IMR-90 (cell line): ENCODE measurements at regions not wholly inside any gene's neighbourhood (a gene's known extent, or its start where the extent isn't known, plus 50 kb on each side); places are given as distances from the start of the nearest gene placed in this dataset.

Experiments
- ATAC-seq: fragments of 200-7000 bp; cut with Tn5 transposase; 2 replicates; pipeline ENCODE4 v1.9.1; 2020; ENCODE audit warnings: low read depth, mild to moderate bottlenecking, moderate library complexity
- BruUV-seq: library from RNA; stranded (reverse); fragments of 400-500 nt; replicated peaks from 2 replicates; lab custom pipeline; 2021; lab: Mats Ljungman, UMichigan
- CTCF ChIA-PET: fragments of 300-600 bp; formaldehyde crosslinking; extraction: SDS; loops from one replicate; lab custom pipeline; 2021; ENCODE audit warnings: antibody characterized with exemption; lab: Yijun Ruan, JAX
- POLR2A ChIA-PET: fragments of 300-600 bp; sonication (Branson Sonifier 250); formaldehyde crosslinking; loops from one replicate; lab custom pipeline; 2022; ENCODE audit warnings: antibody characterized with exemption; ENCODE audit not compliant: unreplicated experiment; lab: Charles Lee
- DNase-seq: peaks from one replicate; pipeline ENCODE4 v3.0.0; 2013
- H2AFZ ChIP-seq: replicated peaks from 2 replicates; pipeline ENCODE3; 2013; ENCODE audit warnings: low read length, mild to moderate bottlenecking; ENCODE audit not compliant: poor library complexity
- H2AK5ac ChIP-seq: 2 replicates; pipeline ENCODE4 v1.6.1; 2013; ENCODE audit warnings: low read depth, low read length, inconsistent platforms
- H2AK9ac ChIP-seq: replicated peaks from 2 replicates; pipeline ENCODE3; 2013; ENCODE audit warnings: mild to moderate bottlenecking, low read depth, low read length, moderate library complexity; ENCODE audit not compliant: poor library complexity
- H2BK120ac ChIP-seq: 2 replicates; pipeline ENCODE4 v1.6.1; 2013; ENCODE audit warnings: low read depth, low read length, inconsistent platforms
- H2BK15ac ChIP-seq: 3 replicates; pipeline ENCODE4 v1.6.1; 2013; ENCODE audit warnings: low read depth, low read length, inconsistent platforms
- H2BK20ac ChIP-seq: 2 replicates; pipeline ENCODE4 v1.6.1; 2013; ENCODE audit warnings: low read depth, mild to moderate bottlenecking, inconsistent platforms, low read length, moderate library complexity
- H2BK5ac ChIP-seq: 2 replicates; pipeline ENCODE4 v1.6.1; 2013; ENCODE audit warnings: mild to moderate bottlenecking, low read depth, low read length, inconsistent platforms; ENCODE audit not compliant: poor library complexity, severe bottlenecking
- H3K14ac ChIP-seq: replicated peaks from 2 replicates; pipeline ENCODE4 v1.6.1; 2013; ENCODE audit warnings: low read depth, low read length, inconsistent platforms
- H3K18ac ChIP-seq: 2 replicates; pipeline ENCODE4 v1.6.1; 2013; ENCODE audit warnings: low read depth, low read length, control low read depth
- H3K23ac ChIP-seq: 2 replicates; pipeline ENCODE4 v1.6.1; 2013; ENCODE audit warnings: low read depth, low read length, inconsistent platforms
- H3K27ac ChIP-seq: 2 replicates; pipeline ENCODE4 v1.5.1; 2013; ENCODE audit warnings: mild to moderate bottlenecking, control low read depth, low read length; ENCODE audit not compliant: insufficient read depth
- H3K27me3 ChIP-seq: 2 replicates; pipeline ENCODE4 v1.6.1; 2013; ENCODE audit warnings: low read length; ENCODE audit not compliant: control insufficient read depth, insufficient read depth
- H3K36me3 ChIP-seq: 2 replicates; pipeline ENCODE4 v1.6.1; 2013; ENCODE audit warnings: low read length, mixed read lengths; ENCODE audit not compliant: control insufficient read depth, insufficient read depth
- H3K4ac ChIP-seq: 2 replicates; pipeline ENCODE4 v1.6.1; 2013; ENCODE audit warnings: low read depth, low read length, inconsistent platforms
- H3K4me1 ChIP-seq: 2 replicates; pipeline ENCODE4 v1.6.1; 2013; ENCODE audit warnings: low read length, mixed read lengths; ENCODE audit not compliant: control insufficient read depth, insufficient read depth
- H3K4me2 ChIP-seq: 2 replicates; pipeline ENCODE4 v1.6.1; 2013; ENCODE audit warnings: low read depth, mild to moderate bottlenecking, control low read depth, low read length, moderate library complexity
- H3K4me3 ChIP-seq: 2 replicates; pipeline ENCODE4 v1.5.1; 2013; ENCODE audit warnings: low read depth, mild to moderate bottlenecking, control low read depth, low read length, moderate library complexity; ENCODE audit not compliant: insufficient read depth
- H3K56ac ChIP-seq: 2 replicates; pipeline ENCODE4 v1.6.1; 2013; ENCODE audit warnings: low read length, inconsistent platforms; ENCODE audit not compliant: insufficient read depth; ENCODE audit errors: extremely low read depth
- H3K79me1 ChIP-seq, 2 experiments: 2 replicates each; pipeline ENCODE4 v1.6.1; 2013; ENCODE audit warnings: low read length in 2 of 2, inconsistent platforms in 1 of 2, low read depth in 1 of 2
- H3K9ac ChIP-seq: 2 replicates; pipeline ENCODE4 v1.6.1; 2013; ENCODE audit warnings: low read depth, low read length, control low read depth
- H3K9me1 ChIP-seq: 2 replicates; pipeline ENCODE4 v1.6.1; 2013; ENCODE audit warnings: low read length, inconsistent platforms; ENCODE audit not compliant: insufficient read depth
- H3K9me3 ChIP-seq: 2 replicates; pipeline ENCODE4 v1.6.1; 2013; ENCODE audit warnings: low read length; ENCODE audit not compliant: control insufficient read depth, insufficient read depth
- H4K20me1 ChIP-seq: 2 replicates; pipeline ENCODE4 v1.6.1; 2013; ENCODE audit warnings: low read length, inconsistent platforms; ENCODE audit not compliant: insufficient read depth
- H4K5ac ChIP-seq: 2 replicates; pipeline ENCODE4 v1.6.1; 2013; ENCODE audit warnings: mild to moderate bottlenecking, low read depth, low read length, control low read depth
- H4K8ac ChIP-seq, 2 experiments: 2 replicates each; pipeline ENCODE4 v1.6.1; 2013; ENCODE audit warnings: low read depth in 2 of 2, low read length in 2 of 2, control low read depth in 1 of 2, inconsistent platforms in 1 of 2
- H4K91ac ChIP-seq: 2 replicates; pipeline ENCODE4 v1.6.1; 2013; ENCODE audit warnings: low read depth, low read length, inconsistent platforms; ENCODE audit not compliant: insufficient read depth
- BHLHE40 ChIP-seq: fragments of 150-350 bp; IDR thresholded peaks from 2 replicates; pipeline ENCODE4 v1.6.1; 2016; ENCODE audit warnings: mild to moderate bottlenecking, low read depth, low read length
- CEBPB ChIP-seq: IDR thresholded peaks from 2 replicates; pipeline ENCODE4 v1.6.1; 2012; ENCODE audit warnings: low read depth, low read length, improper control_type of control experiment
- CHD1 ChIP-seq: IDR thresholded peaks from 2 replicates; pipeline ENCODE4 v1.6.1; 2012; ENCODE audit warnings: low read depth, low read length, improper control_type of control experiment
- FOS ChIP-seq: fragments of 150-350 bp; IDR thresholded peaks from 2 replicates; pipeline ENCODE4 v1.6.1; 2016; ENCODE audit warnings: low read depth, low read length
- MAFK ChIP-seq: IDR thresholded peaks from 2 replicates; pipeline ENCODE4 v1.6.1; 2012; ENCODE audit warnings: low read depth, low read length, improper control_type of control experiment
- MAZ ChIP-seq: IDR thresholded peaks from 2 replicates; pipeline ENCODE4 v1.6.1; 2012; ENCODE audit warnings: low read depth, mild to moderate bottlenecking, low read length, improper control_type of control experiment, moderate library complexity, borderline replicate concordance
- MXI1 ChIP-seq: IDR thresholded peaks from 2 replicates; pipeline ENCODE4 v1.6.1; 2012; ENCODE audit warnings: low read depth, mild to moderate bottlenecking, low read length, moderate library complexity, borderline replicate concordance
- NFE2L2 ChIP-seq: fragments of 150-350 bp; IDR thresholded peaks from 2 replicates; pipeline ENCODE4 v1.6.1; 2016; ENCODE audit warnings: low read depth, mild to moderate bottlenecking, low read length
- POLR2A ChIP-seq: IDR thresholded peaks from 2 replicates; pipeline ENCODE4 v1.6.1; 2012; ENCODE audit warnings: mild to moderate bottlenecking, low read depth, low read length
- RAD21 ChIP-seq: IDR thresholded peaks from 2 replicates; pipeline ENCODE4 v1.6.1; 2012; ENCODE audit warnings: low read length, improper control_type of control experiment
- RCOR1 ChIP-seq: IDR thresholded peaks from 2 replicates; pipeline ENCODE4 v1.6.1; 2012; ENCODE audit warnings: mild to moderate bottlenecking, low read length, improper control_type of control experiment; ENCODE audit not compliant: insufficient replicate concordance
- RFX5 ChIP-seq: IDR thresholded peaks from 2 replicates; pipeline ENCODE4 v1.8.0; 2012; ENCODE audit warnings: low read depth, mild to moderate bottlenecking, low read length, moderate library complexity
- SMC3 ChIP-seq: fragments of 150-350 bp; IDR thresholded peaks from 2 replicates; pipeline ENCODE4 v1.6.1; 2016; ENCODE audit warnings: low read depth, mild to moderate bottlenecking, antibody characterized with exemption, low read length, moderate library complexity
- WGBS, 2 experiments: methylation state at CpG; one replicate each; pipeline versions ENCODE4 v1.1.5 to v1.1.7; 2013; ENCODE audit warnings: missing lambda C conversion rate in 2 of 2; ENCODE audit not compliant: insufficient read length in 1 of 2; ENCODE audit errors: extremely low coverage in 2 of 2; 5-methylcytosine and 5-hydroxymethylcytosine counted together
- dilution Hi-C: fragments of 300-500 bp; cut with HindIII; formaldehyde crosslinking; loops from one replicate; pipeline ENCODE4 v1.14.3; 2018; ENCODE audit warnings: low sequenced_read_pairs; ENCODE audit not compliant: unreplicated experiment
- in situ Hi-C: fragments of 300-500 bp; cut with MboI; formaldehyde crosslinking; loops from 3 replicates; pipeline ENCODE4 v1.14.3; 2019; ENCODE audit warnings: low sequenced_read_pairs, inconsistent platforms, mixed read lengths
- intact Hi-C: fragments of 100-400 bp; cut with micrococcal nuclease; formaldehyde crosslinking; loops from 2 replicates; pipeline ENCODE4 v1.10.0; 2022
- TF ChIP-seq, protein P1 (sequence below): fragments of 150-350 bp; IDR thresholded peaks from 2 replicates; pipeline ENCODE4 v1.6.1; 2016; ENCODE audit warnings: low read depth, mild to moderate bottlenecking, low read length, moderate library complexity, borderline replicate concordance
- TF ChIP-seq, protein P2 (sequence below): fragments of 150-350 bp; IDR thresholded peaks from 2 replicates; pipeline ENCODE4 v1.6.1; 2017; ENCODE audit warnings: mild to moderate bottlenecking, antibody characterized with exemption, low read length, low read depth
- TF ChIP-seq, protein P3 (sequence below): conservative IDR thresholded peaks from 2 replicates; pipeline ENCODE4 v1.5.1; 2012; ENCODE audit warnings: mild to moderate bottlenecking, low read depth, low read length, improper control_type of control experiment

DNA sequence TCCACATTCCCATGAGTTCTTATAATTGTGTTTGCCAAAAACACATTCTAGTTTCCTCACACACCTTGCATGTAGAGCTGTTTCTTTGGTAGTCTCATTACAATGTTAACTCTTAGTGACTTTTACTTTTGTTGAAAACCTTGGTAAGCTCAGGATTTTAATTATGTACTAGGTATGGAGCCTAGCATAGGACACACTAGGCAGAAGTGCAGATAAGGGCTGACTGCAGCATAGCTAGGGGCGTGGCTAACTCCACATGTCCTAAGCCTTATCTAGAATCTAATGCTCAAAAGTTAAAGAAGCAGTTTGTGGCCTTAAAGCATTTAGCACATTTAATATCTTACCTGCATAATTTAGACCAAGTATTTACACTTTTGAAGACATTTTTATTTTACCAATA is 153.7 kb upstream of the FBXO11 start:
- H3K4ac ChIP-seq, result no peak overlapping the region
- no peak overlapping the region for H4K8ac ChIP-seq
- intact Hi-C loops, result no loop called here
- no peaks in the 10 kb centered on the region for H3K27me3 ChIP-seq
- H3K18ac ChIP-seq, result no peak overlapping the region
- no peak overlapping the region for H2BK5ac ChIP-seq
- H3K4me3 ChIP-seq, result no peak overlapping the region
- H3K9ac ChIP-seq, result no peak overlapping the region
- no peak overlapping the region for H3K14ac ChIP-seq
- no peak overlapping the region for H2BK20ac ChIP-seq
- H3K9me3 ChIP-seq, result no peaks in the 10 kb centered on the region
- WGBS, 2 experiments, result no CpG with 5 or more reads among the region's 1 CpG
- dilution Hi-C loops, result no loop called here
- no peak overlapping the region for H2BK15ac ChIP-seq
- no peak for ATAC-seq
- no peak overlapping the region for H4K5ac ChIP-seq
- no peak overlapping the region for H3K23ac ChIP-seq
- no peaks in the 10 kb centered on the region for H3K4me1 ChIP-seq
- H3K27ac ChIP-seq, result no peak overlapping the region
- TF ChIP-seq RFX5 (no peak), POLR2A (no peak), NFE2L2 (no peak), MAFK (no peak), RCOR1 (no peak), MXI1 (no peak), RAD21 (no peak), FOS (no peak), BHLHE40 (no peak), CHD1 (no peak), MAZ (no peak), CEBPB (no peak), SMC3 (no peak)
- TF ChIP-seq, protein P1, sequence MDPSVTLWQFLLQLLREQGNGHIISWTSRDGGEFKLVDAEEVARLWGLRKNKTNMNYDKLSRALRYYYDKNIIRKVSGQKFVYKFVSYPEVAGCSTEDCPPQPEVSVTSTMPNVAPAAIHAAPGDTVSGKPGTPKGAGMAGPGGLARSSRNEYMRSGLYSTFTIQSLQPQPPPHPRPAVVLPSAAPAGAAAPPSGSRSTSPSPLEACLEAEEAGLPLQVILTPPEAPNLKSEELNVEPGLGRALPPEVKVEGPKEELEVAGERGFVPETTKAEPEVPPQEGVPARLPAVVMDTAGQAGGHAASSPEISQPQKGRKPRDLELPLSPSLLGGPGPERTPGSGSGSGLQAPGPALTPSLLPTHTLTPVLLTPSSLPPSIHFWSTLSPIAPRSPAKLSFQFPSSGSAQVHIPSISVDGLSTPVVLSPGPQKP, result no peak
- TF ChIP-seq, protein P2, sequence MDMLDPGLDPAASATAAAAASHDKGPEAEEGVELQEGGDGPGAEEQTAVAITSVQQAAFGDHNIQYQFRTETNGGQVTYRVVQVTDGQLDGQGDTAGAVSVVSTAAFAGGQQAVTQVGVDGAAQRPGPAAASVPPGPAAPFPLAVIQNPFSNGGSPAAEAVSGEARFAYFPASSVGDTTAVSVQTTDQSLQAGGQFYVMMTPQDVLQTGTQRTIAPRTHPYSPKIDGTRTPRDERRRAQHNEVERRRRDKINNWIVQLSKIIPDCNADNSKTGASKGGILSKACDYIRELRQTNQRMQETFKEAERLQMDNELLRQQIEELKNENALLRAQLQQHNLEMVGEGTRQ, result no peak
- TF ChIP-seq, protein P3, sequence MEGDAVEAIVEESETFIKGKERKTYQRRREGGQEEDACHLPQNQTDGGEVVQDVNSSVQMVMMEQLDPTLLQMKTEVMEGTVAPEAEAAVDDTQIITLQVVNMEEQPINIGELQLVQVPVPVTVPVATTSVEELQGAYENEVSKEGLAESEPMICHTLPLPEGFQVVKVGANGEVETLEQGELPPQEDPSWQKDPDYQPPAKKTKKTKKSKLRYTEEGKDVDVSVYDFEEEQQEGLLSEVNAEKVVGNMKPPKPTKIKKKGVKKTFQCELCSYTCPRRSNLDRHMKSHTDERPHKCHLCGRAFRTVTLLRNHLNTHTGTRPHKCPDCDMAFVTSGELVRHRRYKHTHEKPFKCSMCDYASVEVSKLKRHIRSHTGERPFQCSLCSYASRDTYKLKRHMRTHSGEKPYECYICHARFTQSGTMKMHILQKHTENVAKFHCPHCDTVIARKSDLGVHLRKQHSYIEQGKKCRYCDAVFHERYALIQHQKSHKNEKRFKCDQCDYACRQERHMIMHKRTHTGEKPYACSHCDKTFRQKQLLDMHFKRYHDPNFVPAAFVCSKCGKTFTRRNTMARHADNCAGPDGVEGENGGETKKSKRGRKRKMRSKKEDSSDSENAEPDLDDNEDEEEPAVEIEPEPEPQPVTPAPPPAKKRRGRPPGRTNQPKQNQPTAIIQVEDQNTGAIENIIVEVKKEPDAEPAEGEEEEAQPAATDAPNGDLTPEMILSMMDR, result no peak
- in situ Hi-C loops, result no loop called here
- H3K79me1 ChIP-seq, result no peaks in the 10 kb centered on the region
- no peak overlapping the region for H2AFZ ChIP-seq
- H2BK120ac ChIP-seq, result no peak overlapping the region
- H3K56ac ChIP-seq, result no peak overlapping the region
- ChIA-PET CTCF (no interaction called here), POLR2A (no interaction called here)
- no TSS peak for BruUV-seq
- no peaks in the 10 kb centered on the region for H3K36me3 ChIP-seq
- H3K4me2 ChIP-seq, result no peak overlapping the region
- no peaks in the 10 kb centered on the region for H4K20me1 ChIP-seq
- no peak for DNase-seq
- no peak overlapping the region for H4K91ac ChIP-seq
- H2AK5ac ChIP-seq, result no peak overlapping the region
- H2AK9ac ChIP-seq, result no peak overlapping the region
- no peaks in the 10 kb centered on the region for H3K9me1 ChIP-seq
